ENCODE measurements at regions not wholly inside any gene's neighbourhood (a gene's known extent, or its start where the extent isn't known, plus 50 kb on each side); places are given as distances from the start of the nearest gene placed in this dataset.

DNA sequence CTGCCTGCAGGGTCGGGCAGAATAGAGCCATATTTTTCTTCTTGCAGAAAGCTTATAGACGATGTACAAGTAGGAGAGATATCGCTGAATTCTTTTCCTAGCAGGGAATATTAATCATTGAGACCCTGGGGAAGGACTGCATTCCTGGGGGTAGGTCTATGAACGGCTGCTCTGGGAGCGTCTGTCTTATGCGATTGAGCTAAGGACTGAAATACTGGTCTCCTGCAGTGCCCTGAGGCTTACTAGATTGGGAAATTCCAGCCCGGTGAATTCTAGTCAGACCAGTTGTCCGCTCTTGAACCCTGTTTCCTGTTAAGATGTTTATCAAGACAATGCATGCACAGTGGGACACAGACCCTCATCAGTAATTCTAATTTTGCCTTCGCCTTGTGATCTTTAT, 59.8 kb upstream of the UBAC2 start:
- no peak for TF ChIP-seq EZH2phosphoT487 (IDR thresholded peaks at IDR 0.05; ENCODE audit: borderline replicate concordance, low read length)

DNA sequence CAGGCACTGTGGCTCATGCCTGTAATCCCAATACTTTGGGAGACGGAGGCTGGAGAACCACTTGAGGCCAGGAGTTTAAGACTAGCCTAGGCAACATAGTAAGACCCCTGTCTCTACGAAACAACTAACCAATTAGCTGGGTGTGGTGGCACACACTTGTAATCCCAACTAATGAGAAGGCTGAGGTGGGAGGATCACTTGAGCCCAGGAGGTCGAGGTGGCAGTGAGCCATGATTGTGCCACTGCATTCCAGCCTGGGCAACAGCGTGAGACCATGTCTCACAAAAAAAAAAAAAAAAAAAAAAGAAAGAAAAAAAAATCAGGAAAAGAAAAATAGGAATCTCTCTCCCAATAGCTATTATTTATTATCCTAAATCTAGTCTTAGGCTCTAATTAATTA, 56.8 kb upstream of the UBAC2 start:
- H3K4me3 ChIP-seq (ENCODE audit: low read length), result no peak overlapping the region
- H3F3A ChIP-seq (ENCODE audit: control insufficient read depth, insufficient read depth), result no peaks in the 10 kb centered on the region
- no peaks in the 10 kb centered on the region for H3K79me2 ChIP-seq (ENCODE audit: control insufficient read depth, low read length)
- H3K27me3 ChIP-seq (ENCODE audit: control insufficient read depth, low read length), result peaks cover 8% of the 10 kb centered on the region; the same call in 1 of the 2 replicates
- H3K4me2 ChIP-seq (ENCODE audit: low read length), result no peak overlapping the region
- no peaks in the 10 kb centered on the region for H4K20me1 ChIP-seq (ENCODE audit: control insufficient read depth, insufficient read depth, low read depth, low read length)
- H3K4me1 ChIP-seq (ENCODE audit: control insufficient read depth, low read length), result no peaks in the 10 kb centered on the region
- H3K9me3 ChIP-seq (ENCODE audit: control insufficient read depth, insufficient read depth, low read length), result no peaks in the 10 kb centered on the region
- no peak overlapping the region for H3K27ac ChIP-seq (ENCODE audit: low read depth, low read length)
- no peaks in the 10 kb centered on the region for H3K36me3 ChIP-seq (ENCODE audit: control insufficient read depth, low read length)
- TF ChIP-seq, protein P1, sequence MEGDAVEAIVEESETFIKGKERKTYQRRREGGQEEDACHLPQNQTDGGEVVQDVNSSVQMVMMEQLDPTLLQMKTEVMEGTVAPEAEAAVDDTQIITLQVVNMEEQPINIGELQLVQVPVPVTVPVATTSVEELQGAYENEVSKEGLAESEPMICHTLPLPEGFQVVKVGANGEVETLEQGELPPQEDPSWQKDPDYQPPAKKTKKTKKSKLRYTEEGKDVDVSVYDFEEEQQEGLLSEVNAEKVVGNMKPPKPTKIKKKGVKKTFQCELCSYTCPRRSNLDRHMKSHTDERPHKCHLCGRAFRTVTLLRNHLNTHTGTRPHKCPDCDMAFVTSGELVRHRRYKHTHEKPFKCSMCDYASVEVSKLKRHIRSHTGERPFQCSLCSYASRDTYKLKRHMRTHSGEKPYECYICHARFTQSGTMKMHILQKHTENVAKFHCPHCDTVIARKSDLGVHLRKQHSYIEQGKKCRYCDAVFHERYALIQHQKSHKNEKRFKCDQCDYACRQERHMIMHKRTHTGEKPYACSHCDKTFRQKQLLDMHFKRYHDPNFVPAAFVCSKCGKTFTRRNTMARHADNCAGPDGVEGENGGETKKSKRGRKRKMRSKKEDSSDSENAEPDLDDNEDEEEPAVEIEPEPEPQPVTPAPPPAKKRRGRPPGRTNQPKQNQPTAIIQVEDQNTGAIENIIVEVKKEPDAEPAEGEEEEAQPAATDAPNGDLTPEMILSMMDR (IDR thresholded peaks at IDR 0.05; ENCODE audit: low read depth, low read length, poor library complexity, severe bottlenecking), result no peak
- TF ChIP-seq EZH2phosphoT487 (IDR thresholded peaks at IDR 0.05; ENCODE audit: borderline replicate concordance, low read length), result no peak
- no peaks in the 10 kb centered on the region for H3K9me2 ChIP-seq (replicated peaks; ENCODE audit: control insufficient read depth, low read length)

More for the DNA sequence above, 59.8 kb upstream of the UBAC2 start:
- Histone ChIP-seq H3K4me2 (ENCODE audit: low read length) (no peak overlapping the region), H3K36me3 (ENCODE audit: control insufficient read depth, low read length) (no peaks in the 10 kb centered on the region), H3K4me3 (ENCODE audit: low read length) (no peak overlapping the region), H3K27ac (ENCODE audit: low read depth, low read length) (no peak overlapping the region), H3F3A (ENCODE audit: control insufficient read depth, insufficient read depth) (no peaks in the 10 kb centered on the region), H3K79me2 (ENCODE audit: control insufficient read depth, low read length) (no peaks in the 10 kb centered on the region), H3K27me3 (ENCODE audit: control insufficient read depth, low read length) (peaks cover 8% of the 10 kb centered on the region; the same call in 1 of the 2 replicates), H3K4me1 (ENCODE audit: control insufficient read depth, low read length) (no peaks in the 10 kb centered on the region), H3K9me2 (replicated peaks; ENCODE audit: control insufficient read depth, low read length) (no peaks in the 10 kb centered on the region), H4K20me1 (ENCODE audit: control insufficient read depth, insufficient read depth, low read depth, low read length) (no peaks in the 10 kb centered on the region), H3K9me3 (ENCODE audit: control insufficient read depth, insufficient read depth, low read length) (no peaks in the 10 kb centered on the region)

DNA sequence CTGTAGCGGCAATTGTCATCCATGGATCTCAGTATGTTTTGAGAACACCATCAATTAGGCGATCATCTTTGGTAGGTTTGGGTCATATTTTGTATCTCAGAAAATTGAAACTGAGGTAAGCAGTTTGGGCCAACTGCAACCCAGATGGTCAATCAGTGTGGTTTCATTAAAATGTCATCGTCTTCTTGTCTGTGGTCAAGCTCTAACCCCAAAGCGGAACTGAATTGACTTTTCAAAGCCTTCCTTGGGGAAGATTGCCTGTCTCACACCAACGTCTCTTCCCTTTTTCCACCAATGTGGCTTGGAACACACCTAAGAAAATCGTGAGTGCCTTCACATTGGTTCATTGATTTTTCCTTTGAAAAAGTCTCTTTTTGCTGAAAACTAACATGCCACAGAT, 56.3 kb upstream of the UBAC2 start:
- Histone ChIP-seq H3K4me3 (ENCODE audit: low read length) (no peak overlapping the region), H3K9me3 (ENCODE audit: control insufficient read depth, insufficient read depth, low read length) (no peaks in the 10 kb centered on the region), H3K4me2 (ENCODE audit: low read length) (no peak overlapping the region), H4K20me1 (ENCODE audit: control insufficient read depth, insufficient read depth, low read depth, low read length) (no peaks in the 10 kb centered on the region), H3F3A (ENCODE audit: control insufficient read depth, insufficient read depth) (no peaks in the 10 kb centered on the region), H3K4me1 (ENCODE audit: control insufficient read depth, low read length) (no peaks in the 10 kb centered on the region), H3K36me3 (ENCODE audit: control insufficient read depth, low read length) (no peaks in the 10 kb centered on the region), H3K27me3 (ENCODE audit: control insufficient read depth, low read length) (peaks cover 11% of the 10 kb centered on the region), H3K9me2 (replicated peaks; ENCODE audit: control insufficient read depth, low read length) (no peaks in the 10 kb centered on the region), H3K27ac (ENCODE audit: low read depth, low read length) (no peak overlapping the region), H3K79me2 (ENCODE audit: control insufficient read depth, low read length) (no peaks in the 10 kb centered on the region)
- TF ChIP-seq, protein P1 (IDR thresholded peaks at IDR 0.05; ENCODE audit: low read depth, low read length, poor library complexity, severe bottlenecking), result no peak
- TF ChIP-seq EZH2phosphoT487 (IDR thresholded peaks at IDR 0.05; ENCODE audit: borderline replicate concordance, low read length), result no peak

DNA sequence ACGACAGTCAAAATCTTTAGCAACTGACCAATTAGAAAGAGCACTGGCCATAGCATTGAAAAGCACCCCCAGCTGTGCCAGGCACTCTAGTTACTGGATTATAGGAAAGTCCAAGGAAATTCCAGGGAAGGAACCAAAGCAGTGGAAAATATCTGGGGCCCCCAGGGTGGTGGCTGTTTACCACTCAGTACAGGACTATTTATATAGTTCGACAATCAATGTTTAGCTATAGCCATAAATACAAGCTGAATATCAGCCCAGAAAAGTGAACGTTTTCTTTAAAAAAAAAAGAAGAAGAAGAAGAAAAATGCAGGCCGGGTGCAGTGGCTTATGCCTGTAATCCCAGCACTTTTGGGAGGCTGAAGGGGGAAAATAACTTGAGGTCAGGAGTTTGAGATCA, 55.2 kb upstream of the UBAC2 start:
- Histone ChIP-seq H3K9me3 (ENCODE audit: control insufficient read depth, insufficient read depth, low read length) (no peaks in the 10 kb centered on the region), H3K4me2 (ENCODE audit: low read length) (no peak overlapping the region), H3K79me2 (ENCODE audit: control insufficient read depth, low read length) (no peaks in the 10 kb centered on the region), H3K4me3 (ENCODE audit: low read length) (no peak overlapping the region), H3K4me1 (ENCODE audit: control insufficient read depth, low read length) (no peaks in the 10 kb centered on the region), H3K27ac (ENCODE audit: low read depth, low read length) (no peak overlapping the region), H3K36me3 (ENCODE audit: control insufficient read depth, low read length) (no peaks in the 10 kb centered on the region), H3K9me2 (replicated peaks; ENCODE audit: control insufficient read depth, low read length) (no peaks in the 10 kb centered on the region), H3F3A (ENCODE audit: control insufficient read depth, insufficient read depth) (no peaks in the 10 kb centered on the region), H4K20me1 (ENCODE audit: control insufficient read depth, insufficient read depth, low read depth, low read length) (no peaks in the 10 kb centered on the region), H3K27me3 (ENCODE audit: control insufficient read depth, low read length) (peaks cover 13% of the 10 kb centered on the region)
- TF ChIP-seq, protein P1 (IDR thresholded peaks at IDR 0.05; ENCODE audit: low read depth, low read length, poor library complexity, severe bottlenecking), result no peak
- no peak for TF ChIP-seq EZH2phosphoT487 (IDR thresholded peaks at IDR 0.05; ENCODE audit: borderline replicate concordance, low read length)
